HG03045 (cell line): ENCODE measurements at regions not wholly inside any gene's neighbourhood (a gene's known extent, or its start where the extent isn't known, plus 50 kb on each side); places are given as distances from the start of the nearest gene placed in this dataset.
"Not testable (repeated sequence)": the region's sequence is repeated elsewhere in the genome, so short reads cannot be mapped to it uniquely, and the experiment has no call there.

Experiments used
- ATAC-seq: cut with Tn5 transposase; IDR thresholded peaks from one replicate; pipeline ENCODE4 v1.9.1; 2021; ENCODE audit warnings: mild to moderate bottlenecking, moderate library complexity; ENCODE audit not compliant: unreplicated experiment

DNA sequence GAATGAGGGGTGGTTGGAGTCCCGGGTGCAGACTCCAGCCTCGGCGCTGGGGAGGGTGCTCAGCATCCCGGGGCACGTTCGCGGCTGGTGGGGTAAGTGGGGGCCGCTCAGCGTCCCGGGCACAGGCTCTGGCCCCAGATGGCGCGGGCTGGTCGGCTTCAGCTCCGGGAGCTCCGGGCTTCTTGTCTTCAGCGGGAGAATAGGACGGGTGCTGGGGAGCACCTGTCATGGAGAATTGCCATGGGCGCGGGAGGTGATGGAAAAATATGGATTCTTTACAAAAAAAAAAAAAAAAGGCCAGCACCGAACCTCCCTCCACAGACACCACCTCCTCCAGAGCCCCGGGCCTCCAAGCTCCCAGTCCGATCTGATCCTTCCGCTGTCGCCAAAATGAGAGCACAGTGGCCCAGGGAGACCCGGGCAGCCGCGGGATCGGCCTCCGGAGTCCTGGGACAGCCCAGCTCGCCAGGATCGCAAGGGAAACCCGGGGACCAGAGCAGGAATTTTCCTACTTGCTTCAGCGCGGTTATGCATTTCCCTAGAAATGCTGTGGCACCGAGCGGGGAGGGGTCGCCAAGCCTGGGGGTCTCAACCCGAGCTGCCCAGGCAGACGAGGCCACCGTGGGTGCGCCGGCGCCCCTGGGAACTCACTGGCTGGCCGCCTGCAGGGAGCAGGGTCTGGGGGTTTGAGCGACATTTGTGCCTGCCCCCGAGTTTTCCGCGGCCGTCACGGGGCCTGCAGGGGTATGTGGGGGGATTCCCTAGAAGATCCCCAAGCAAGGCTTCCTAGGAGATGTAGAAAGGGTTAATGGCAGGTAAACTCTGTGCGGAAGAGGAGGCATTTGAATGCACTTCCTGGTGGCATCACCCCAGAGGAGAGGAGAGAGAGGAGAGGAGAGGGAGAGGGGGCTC is 1336.9 kb downstream of the BRD1 start:
- no peak for ATAC-seq

DNA sequence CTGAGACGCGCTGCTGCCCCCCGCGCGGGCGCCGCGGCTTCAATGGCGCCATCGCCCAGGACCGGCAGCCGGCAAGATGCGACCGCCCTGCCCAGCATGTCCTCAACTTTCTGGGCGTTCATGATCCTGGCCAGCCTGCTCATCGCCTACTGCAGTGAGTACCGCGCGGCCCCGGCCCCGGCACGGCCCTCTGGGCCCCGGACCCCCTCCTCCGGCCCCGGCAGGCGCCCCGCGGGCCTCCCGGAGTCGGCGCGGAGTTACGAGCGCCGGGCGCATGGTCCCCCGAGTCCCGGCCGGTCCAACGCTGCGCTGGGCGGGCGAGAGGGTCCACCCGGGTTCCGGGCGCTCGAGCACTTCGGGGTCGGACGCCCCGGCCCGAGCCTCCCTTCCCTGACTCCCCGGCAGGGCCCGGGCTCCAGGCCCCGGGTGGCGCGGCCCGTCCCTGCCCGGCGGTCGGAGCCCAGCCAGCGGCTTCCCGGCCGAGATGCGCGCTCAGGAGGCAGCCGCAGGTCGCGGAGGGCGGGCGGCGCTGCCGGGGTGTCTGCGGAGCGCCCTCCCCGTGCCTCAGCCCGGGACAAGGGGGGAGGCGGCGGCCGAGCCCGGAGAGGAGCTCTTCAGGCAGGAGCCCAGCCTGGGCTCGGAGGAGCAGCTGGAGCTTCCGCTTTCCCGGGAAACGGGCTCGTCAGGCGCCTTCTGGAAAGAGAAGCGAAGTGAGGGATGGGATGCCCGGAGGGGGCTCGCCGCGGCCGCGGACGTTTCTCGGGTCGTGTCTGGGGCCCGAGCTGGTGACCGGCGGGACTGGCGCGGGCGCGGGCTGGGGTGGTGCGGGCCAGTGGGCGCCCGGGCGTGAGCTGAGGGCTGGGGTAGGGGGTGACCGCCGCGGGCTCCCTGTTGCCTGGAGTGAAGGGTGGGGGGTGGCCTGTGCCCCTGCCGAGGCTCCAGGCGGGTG is 1337.8 kb downstream of the BRD1 start:
- no peak for ATAC-seq

DNA sequence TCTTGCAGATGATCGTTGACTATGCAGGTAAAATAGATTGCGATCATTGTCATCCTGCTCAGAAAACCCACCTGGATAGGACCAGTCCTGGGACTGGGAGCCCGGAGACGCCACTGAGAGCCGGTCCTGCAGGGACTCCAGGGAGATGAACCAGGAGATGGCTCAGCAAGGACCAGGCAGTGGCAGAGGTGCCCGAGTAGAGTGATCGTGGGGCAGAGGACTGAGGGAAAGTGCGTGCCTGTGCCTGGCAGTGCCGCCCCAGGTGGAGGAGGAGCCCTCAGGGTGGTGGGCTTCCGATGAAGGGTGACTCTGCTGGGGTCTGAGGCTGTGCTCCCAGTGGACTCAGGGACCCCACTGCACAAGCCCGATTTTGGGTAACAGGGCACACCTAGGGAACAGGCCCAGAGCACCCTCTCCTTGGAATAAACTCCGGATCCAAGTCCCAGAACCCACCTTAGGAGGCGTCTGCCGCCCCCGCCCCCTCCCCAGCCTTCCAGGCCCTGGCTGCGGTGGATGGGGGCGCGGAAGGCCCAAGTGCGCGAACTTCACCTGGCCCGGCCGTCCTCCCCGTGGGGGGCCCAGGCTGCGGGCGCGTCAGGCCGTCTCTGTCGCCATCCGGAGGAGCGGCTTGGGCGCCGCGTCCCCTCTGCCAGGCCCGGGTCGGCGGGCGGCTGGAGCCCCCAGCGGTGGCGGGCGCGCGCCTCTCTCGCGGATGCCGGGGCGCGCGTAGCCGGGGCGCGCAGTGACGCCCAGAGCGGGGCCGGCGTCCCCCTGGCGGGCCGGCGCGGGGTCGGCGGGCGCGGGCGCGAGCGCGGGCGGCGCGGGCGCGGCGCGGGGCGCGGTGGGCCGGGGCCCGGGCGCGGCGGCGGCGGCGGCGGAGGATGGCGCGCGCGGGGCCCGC is 1338.8 kb downstream of the BRD1 start:
- no peak for ATAC-seq

DNA sequence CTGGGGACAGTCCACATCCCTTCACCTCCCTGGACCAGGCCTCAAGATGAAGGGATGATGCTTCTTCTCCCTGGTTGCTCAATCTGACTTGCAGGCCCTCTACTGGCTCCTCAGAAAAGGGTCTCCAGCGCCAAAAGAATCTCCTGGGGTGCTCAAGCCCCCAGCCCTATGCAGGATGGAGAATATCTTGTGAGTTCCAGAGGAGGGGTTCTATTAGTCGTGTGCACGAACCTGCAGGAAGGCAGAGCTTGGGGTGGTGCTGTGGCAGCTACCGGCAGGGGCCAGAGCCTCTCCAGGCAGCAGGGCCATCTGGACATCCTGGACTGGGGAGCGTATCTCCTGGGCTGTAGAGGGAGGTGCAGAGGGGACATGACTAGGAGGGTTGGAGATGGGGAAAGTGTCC is 1339.5 kb downstream of the BRD1 start:
- ATAC-seq, result no peak

DNA sequence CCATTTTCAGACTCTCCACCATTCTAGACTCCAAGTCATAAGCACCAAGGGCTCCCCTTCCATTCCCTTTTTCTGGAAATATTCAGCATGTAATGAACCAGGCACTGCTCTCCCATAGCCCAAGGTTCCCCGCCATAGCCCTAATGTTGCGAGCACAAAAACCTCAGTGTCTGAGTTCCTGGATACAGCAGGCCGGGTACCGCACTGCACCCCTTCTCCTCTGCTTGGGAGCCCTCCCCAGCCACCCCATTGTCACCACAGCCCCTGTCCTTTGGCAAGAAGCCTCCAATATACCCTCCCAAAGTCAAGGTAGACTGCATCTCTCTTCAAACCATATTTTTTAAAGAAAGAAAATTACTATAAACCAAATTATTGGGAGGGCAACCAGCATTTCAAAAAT is 1341.1 kb downstream of the BRD1 start:
- no peak for ATAC-seq

DNA sequence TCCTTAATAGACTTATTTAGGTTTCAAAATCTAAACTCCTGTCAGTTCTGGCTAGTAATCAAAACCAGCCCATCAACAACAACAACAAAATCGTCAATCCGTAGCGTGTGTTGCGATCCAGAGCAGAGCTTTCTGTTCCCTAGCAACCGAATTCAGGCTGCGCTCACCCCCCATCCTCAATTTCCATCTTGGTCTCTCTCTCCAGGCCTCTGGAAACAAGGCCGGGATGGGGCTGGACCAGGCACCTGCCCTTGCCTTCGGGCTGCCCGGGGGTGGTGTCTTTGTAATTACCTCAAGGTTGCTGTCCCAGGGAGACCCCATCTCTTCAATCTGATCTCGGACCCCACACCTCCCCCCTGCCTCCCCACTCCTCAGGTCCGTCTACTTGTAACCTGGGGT is 1341.5 kb downstream of the BRD1 start:
- no peak for ATAC-seq

DNA sequence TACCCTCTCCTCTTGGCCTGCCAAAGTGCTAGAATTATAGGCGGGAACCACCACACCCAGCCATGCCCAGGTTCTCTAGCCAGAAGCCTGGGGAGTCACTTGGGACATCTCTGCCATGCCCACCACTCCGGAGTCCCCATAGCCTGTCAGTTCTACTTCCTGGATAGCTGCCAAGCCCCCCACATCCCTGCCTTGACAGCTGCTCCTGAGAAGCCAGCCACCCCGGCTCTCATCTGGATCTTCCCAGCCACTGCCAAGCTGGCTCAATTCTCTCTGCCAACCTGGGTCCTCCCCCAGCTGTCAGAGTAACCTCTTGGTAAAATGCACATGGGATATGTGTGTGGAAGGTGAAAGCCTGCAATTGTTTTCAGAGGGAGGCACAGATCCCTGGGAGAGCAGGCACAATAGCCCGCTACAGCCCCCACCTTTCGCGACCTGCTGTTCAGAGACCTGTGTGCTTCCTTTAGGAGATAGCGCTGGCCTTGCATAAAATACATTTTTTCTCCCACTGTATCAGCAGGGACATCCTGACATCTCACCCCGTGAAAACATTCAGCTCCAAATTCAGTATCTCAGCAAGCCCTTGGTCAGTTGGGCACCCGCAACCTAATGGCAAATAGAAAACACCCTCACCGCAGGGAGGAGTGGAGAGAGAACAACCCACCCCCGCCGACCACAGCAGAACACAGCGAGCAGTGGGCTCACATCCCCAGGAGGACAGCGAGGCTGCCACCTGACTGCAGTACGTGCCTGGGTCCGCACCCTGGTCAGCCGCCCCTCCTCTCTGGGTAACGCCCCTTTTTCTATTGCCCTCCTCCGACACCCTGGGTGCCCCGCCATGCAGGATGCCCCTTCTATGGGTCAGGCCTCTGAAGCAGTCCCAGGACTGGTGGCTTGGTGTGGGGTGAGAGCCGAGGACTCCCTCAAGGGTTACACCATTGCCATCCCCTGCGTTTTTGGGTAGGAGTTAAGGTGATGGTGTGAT is 1342.2 kb downstream of the BRD1 start:
- no peak for ATAC-seq

DNA sequence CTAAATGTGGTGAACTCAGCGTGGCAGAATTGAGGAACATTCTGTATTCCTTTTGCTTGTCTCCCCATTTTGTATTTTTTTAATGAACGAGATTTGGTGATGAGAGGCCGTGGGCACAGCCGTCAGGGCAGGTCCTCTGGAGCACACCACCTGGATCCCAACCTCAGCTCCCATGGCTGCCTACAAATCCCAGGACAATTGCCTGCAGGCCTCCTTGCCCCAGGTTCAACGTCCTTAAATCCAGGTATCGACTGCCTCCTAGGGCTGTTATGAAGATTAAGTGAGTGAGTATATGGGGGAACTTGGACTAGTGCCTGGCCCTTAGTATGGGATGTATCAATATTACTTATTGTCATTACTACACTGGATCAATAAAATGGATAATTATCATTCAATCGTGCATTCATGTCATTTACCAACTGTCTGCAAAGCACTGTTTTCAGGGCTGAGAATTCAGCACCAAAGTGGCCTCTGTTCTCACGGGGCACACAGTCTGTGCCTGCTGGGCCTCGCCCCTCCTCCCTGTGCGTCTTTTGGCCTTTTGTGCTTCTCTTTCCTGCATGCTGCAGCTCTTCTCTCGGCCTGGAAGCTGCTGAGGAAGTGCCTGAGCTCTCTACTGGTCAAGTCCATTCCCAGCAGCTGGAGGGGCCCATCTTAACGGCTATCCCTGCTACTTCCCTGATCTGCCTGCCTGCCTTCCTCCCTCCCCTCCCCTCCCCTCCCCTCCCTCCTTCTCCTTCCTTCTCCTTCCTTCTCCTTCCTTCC is 1343.7 kb downstream of the BRD1 start:
- ATAC-seq, result no peak

DNA sequence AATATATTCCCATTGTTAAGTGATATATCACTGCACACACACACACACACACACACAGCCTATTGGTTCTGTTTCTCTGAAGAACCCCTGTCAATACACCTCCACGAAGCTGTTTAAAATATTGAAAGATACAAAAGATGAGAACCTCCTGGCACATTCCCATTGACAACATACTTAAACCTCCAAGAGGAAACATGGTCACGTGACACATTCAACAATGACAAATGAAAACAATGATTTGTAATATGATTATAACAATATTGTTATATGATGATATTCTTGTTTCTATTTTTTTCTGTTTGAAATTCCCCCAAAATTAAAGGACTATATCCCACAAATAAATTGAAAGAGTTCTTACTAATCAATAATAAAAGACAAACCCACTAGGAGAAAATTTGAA is 1344.9 kb downstream of the BRD1 start:
- no peak for ATAC-seq

DNA sequence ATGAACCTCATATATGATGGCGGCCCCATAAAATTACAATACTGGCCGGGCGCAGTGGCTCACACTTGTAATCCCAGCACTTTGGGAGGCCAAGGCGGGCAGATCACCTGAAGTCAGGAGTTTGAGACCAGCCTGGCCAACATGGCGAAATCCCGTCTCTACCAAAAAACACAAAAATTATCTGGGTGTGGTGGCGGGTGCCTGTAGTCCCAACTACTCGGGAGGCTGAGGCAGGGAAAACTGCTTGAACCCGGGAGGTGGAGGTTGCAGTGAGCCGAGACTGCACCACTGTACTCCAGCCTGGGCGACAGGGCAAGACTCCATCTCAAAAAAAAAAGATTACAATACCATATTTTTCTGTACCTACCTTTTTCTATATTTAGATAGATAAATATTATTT is 1345.5 kb downstream of the BRD1 start:
- not testable (repeated sequence) for ATAC-seq

DNA sequence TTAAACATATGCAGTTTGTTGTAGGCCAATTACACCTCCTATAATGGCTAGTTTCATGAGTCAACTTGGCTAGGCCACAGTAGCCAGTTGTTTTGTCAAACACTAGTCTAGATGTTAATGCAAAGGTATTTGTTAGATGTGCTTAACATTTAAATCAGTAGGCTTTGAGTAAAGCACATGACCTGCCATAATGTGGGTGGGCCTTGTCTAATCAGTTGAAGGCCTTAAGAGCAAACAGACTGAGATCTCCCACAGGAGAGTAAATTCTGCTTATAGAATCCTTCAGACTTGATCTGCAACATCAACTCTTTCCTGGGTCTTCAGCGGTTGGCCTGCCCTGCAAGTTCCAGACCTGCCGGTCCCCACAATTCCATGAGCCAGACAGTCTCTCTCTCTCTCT is 1345.9 kb downstream of the BRD1 start:
- no peak for ATAC-seq

DNA sequence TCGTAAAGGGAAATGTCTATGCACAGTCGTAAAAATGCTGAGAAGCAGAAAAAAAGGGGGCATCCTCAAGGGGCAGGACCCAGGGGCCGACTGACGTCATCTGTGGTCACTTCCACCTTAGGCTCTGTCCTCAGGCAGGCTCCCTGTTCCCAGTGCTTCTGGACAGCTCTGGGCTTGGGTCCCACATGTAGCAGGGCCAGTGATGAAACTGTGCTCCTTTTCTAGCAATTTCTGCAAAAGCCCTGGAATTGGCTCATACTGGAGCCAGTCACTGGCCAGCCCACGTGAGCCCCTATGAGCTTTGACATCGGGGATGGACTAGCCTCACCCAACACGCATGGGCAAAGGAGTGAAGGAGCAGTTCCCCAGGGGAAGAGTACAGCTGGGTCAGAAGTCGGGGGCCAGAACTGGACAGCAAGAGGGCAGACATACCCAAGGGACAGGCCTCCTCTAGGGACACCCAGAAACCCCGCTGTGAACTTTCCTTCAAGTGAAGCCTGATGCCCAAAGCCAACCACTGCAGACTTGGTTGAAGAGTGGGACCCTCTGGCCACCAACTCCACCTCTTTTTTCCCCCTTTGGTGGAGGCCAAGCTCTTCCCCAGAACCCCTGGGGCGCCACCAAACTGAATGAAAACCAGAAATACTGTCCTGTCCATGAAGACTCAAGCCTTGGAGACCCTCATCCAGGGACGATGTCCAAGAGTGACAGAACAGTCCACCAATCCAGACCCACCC is 1349.0 kb downstream of the BRD1 start:
- ATAC-seq, result no peak

DNA sequence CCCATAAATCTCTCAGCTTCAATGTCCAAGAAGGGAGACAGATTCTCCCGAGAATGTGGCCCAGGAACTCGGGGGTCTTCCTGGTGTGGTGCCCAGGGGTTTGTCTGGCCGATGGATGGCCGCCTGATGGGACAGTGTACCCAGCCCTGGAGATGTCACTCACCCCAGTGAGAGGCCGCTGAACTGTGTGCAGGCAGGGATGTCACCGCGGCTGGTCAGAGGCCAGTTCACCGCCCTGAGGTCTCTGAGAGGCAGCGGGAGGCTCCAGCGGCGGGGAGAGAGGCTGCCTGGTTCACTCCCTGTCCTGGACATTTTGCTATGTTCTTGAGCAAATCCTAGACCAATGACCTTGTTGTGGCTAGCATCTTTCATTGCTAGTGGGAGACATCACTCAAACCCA is 1349.5 kb downstream of the BRD1 start:
- ATAC-seq, result no peak

DNA sequence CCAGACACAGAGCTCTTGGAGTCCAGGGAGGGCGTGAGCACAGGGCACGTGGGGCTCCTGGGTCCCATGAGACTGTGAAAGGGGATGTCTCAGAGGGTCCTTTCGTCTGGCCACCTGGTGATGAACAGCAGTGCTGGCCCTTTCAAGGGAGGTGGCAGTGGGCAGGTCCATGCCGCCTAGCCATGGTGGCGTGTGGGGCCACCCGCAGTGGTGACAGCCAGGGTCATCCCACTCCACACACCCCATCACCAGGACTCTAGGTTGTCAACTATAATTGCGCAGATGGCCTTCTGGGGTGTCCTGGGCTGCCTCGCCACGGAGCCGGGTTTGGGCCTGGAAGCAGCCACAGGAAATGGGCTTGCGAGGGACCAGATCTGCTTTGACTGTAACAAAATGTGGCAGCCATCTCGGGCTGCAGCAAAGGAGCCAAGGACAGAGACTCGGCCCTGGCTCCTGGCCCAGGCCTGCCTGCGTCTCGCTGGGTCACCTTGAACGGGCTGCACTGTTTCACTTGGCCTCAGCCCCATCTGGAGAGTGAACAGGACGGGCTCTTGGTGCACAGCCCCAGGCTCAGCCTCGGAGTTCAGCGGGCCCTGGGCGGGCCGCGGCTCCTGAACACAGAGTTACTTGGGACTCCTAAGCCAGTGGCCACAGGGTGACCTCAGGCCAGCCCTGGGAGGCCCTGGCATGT is 1350.5 kb downstream of the BRD1 start:
- no peak for ATAC-seq

DNA sequence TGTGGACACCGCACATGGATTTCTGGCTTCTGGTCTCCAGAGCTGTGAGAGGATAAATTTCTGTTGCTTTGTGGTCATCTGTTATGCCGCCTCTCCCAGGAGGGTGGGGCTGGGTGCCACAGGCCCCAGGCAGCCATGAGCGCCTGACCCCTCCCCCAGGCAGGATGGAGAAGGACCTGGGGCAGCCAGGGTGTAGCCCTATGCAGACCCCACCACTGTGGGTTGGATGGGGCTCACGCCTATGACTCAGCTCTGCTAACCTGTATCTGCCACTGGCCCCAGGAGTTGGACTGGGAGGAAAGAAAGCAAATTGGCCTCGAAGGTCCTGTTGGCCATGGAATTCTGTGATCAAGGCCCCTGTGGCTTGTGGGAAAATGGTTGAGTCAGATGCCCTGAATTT is 1351.1 kb downstream of the BRD1 start:
- no peak for ATAC-seq

DNA sequence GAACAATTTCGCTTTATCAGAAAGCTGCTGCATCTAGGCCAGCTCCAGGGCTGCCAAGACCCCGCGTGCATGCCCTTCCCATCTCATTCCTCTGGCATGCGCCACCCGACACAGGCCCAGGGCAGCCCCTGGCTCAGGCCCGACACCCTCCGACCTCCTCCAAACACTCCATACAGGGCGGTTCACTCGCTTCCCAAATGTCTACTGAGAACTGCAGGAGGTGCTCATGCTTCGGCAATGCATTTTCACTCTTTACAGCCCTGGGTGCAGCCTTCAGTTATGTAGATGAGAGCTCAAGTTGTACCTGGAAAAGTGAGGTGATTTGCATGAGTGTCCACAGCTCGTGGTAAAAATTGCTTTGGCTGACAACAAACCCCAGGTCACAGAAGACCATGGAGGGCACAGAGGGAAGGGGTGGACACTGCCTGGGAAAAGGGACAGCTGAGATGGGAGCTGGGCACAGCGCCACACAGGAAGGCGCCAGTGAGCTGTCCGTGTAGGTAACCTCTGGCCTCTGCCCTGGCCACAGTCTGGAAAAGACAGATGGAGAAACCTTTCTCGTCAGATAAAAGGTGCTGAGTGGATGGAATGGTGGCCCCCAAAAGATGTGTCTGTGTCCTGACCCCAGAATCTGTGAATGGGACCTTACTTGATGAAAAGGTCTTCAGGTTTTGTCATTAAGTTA is 1351.9 kb downstream of the BRD1 start:
- no peak for ATAC-seq

DNA sequence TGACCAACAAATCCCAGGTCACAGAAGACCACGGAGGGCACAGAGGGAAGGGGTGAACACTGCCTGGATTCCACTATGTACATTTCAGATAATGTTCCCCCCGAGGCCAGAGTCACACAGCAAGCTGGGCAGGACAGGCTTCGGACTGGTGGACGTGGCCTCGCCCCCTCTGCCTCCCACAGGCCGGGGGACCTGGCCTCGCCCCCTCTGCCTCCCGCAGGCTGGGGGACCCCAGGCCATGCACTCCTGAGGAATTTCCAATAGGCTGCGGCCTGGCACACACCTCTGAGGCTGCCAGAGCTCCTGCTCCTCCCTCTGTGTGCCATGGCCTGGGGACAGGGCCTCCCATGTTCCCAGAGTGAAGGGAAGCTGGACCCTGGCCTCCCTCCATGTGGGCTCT is 1352.8 kb downstream of the BRD1 start:
- ATAC-seq, result no peak
